Natural killer cell (primary cell): ENCODE measurements at regions not wholly inside any gene's neighbourhood (a gene's known extent, or its start where the extent isn't known, plus 50 kb on each side); places are given as distances from the start of the nearest gene placed in this dataset.

ENCODE experiments used
- ATAC-seq, 3 donors: fragments of 150-1000 bp in 2 of 3; fragments of 200-7000 bp in 1 of 3; cut with Tn5 transposase; 1 replicate in 1 of 3; 2 replicates in 2 of 3; pipeline ENCODE4 v1.10.0; 2021; ENCODE audit warnings: mild to moderate bottlenecking in 2 of 3, moderate library complexity in 2 of 3
- DNase-seq, 2 donors: peaks; one replicate each; pipeline versions ENCODE4 v3.0.0 to v3.0.0-alpha.2; 2013 to 2021; ENCODE audit warnings: mixed read lengths in 1 of 2
- H3K27ac ChIP-seq: one replicate; pipeline ENCODE4 v1.5.1; 2013; ENCODE audit warnings: mild to moderate bottlenecking, low read length
- H3K27me3 ChIP-seq: one replicate; pipeline ENCODE4 v1.6.1; 2013; ENCODE audit warnings: low read length; ENCODE audit not compliant: control insufficient read depth, insufficient read depth
- H3K36me3 ChIP-seq: one replicate; pipeline ENCODE4 v1.6.1; 2013; ENCODE audit warnings: low read length; ENCODE audit not compliant: control insufficient read depth, insufficient read depth
- H3K4me1 ChIP-seq: one replicate; pipeline ENCODE4 v1.6.1; 2013; ENCODE audit warnings: low read length; ENCODE audit not compliant: control insufficient read depth, insufficient read depth
- H3K4me3 ChIP-seq: one replicate; pipeline ENCODE4 v1.5.1; 2013; ENCODE audit warnings: low read length
- H3K9me3 ChIP-seq: one replicate; pipeline ENCODE4 v1.6.1; 2013; ENCODE audit warnings: low read length; ENCODE audit not compliant: control insufficient read depth, insufficient read depth
- H3K27ac Mint-ChIP-seq, 2 donors: one replicate each; pipeline ENCODE4 v1.8.0; 2022; ENCODE audit warnings: mild to moderate bottlenecking in 2 of 2, mixed read lengths in 2 of 2, moderate library complexity in 1 of 2
- H3K27me3 Mint-ChIP-seq, 2 donors: one replicate each; pipeline ENCODE4 v1.8.0; 2022; ENCODE audit warnings: low read depth in 2 of 2, mixed read lengths in 2 of 2
- H3K36me3 Mint-ChIP-seq: one replicate; pipeline ENCODE4 v1.8.0; 2022; ENCODE audit warnings: mixed read lengths
- H3K4me1 Mint-ChIP-seq, 2 donors: one replicate each; pipeline ENCODE4 v1.8.0; 2022; ENCODE audit warnings: mixed read lengths in 2 of 2
- H3K4me3 Mint-ChIP-seq: one replicate; pipeline ENCODE4 v1.8.0; 2022; ENCODE audit warnings: mild to moderate bottlenecking, moderate library complexity, mixed read lengths
- H3K9me3 Mint-ChIP-seq, 2 donors: one replicate each; pipeline ENCODE4 v1.8.0; 2022; ENCODE audit warnings: mixed read lengths in 2 of 2
- CTCF ChIP-seq: fragments of 200-600 bp; IDR thresholded peaks from one replicate; pipeline ENCODE4 v1.8.0; 2022; ENCODE audit warnings: antibody characterized with exemption
- WGBS: methylation state at CpG from one replicate; pipeline ENCODE4 v1.1.7; 2013; ENCODE audit warnings: missing lambda C conversion rate; ENCODE audit not compliant: insufficient coverage; 5-methylcytosine and 5-hydroxymethylcytosine counted together
- intact Hi-C: fragments of 100-400 bp; cut with micrococcal nuclease; formaldehyde crosslinking; loops from one replicate; pipeline ENCODE4 v1.14.2; 2022

- no peaks in the 10 kb centered on the region for H3K4me1 ChIP-seq
- H3K27me3 Mint-ChIP-seq, result no peaks in the 10 kb centered on the region
- DNase-seq, result no peak
- H3K9me3 Mint-ChIP-seq, result no peaks in the 10 kb centered on the region
- H3K4me3 ChIP-seq, result no peak overlapping the region
- no peak for TF ChIP-seq CTCF
- no peak overlapping the region for H3K27ac Mint-ChIP-seq
- ATAC-seq, result no peak
- no peaks in the 10 kb centered on the region for H3K36me3 ChIP-seq
- H3K36me3 Mint-ChIP-seq, result no peaks in the 10 kb centered on the region
- H3K27ac ChIP-seq, result no peak overlapping the region
- 65% methylated on average over 2 of the region's 2 CpGs for WGBS
- intact Hi-C loops, result no loop called here
- no peaks in the 10 kb centered on the region for H3K9me3 ChIP-seq
- H3K4me1 Mint-ChIP-seq, result no peaks in the 10 kb centered on the region
- no peak overlapping the region for H3K4me3 Mint-ChIP-seq
- no peaks in the 10 kb centered on the region for H3K27me3 ChIP-seq
Measured at GRCh38 chr16:6663668-6664067, 669.0 kb upstream of the RBFOX1 start.

DNA sequence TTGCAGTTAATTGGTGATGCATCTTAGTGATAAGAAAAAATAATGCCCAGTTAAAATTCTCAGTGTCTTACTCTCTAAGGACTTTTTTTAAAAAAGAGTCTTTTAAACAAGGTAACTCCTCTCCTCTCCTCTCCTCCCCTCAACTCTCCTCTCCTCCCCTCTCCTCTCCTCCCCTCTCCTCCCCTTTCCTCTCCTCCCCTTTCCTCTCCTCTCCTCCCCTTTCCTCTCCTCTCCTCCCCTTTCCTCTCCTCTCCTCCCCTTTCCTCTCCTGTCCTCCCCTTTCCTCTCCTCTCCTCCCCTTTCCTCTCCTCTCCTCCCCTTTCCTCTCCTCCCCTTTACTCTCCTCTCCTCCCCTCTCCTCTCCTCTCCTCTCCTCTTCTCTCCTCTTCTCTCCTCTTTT lies 675.9 kb upstream of the RBFOX1 start:
- intact Hi-C loops, result no loop called here

DNA sequence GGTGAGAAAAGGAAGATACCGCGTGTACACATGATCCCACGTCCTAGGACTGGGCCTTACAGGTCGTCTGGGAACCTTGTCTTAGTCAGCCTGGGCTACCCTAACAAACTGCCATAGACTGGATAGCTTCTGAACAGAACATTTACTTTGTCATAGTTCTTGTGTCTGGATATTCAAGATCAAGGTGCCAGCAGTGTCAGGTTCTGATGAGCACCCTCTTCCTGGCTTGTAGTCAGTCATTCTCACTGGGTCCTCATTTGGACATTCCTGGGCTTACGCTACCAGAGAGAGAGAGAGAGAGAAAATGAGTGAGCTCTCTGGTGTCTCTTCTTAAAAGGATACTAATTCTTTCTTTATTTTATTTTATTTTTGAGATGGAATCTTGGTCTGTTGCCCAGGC lies 685.8 kb upstream of the RBFOX1 start:
- Histone ChIP-seq H3K4me1 (no peaks in the 10 kb centered on the region), H3K4me3 (no peak overlapping the region), H3K9me3 (no peaks in the 10 kb centered on the region), H3K27ac (no peak overlapping the region), H3K27me3 (no peaks in the 10 kb centered on the region), H3K36me3 (no peaks in the 10 kb centered on the region)
- peaks cover 0 to 8% of the 10 kb centered on the region in 2 donors for H3K27me3 Mint-ChIP-seq
- H3K27ac Mint-ChIP-seq, result no peak overlapping the region
- TF ChIP-seq CTCF, result no peak
- no peaks in the 10 kb centered on the region for H3K36me3 Mint-ChIP-seq
- no peak for DNase-seq
- peaks cover 0 to 4% of the 10 kb centered on the region in 2 donors for H3K4me1 Mint-ChIP-seq
- no peak overlapping the region for H3K4me3 Mint-ChIP-seq
- WGBS, result 81% methylated on average over 5 of the region's 5 CpGs
- intact Hi-C loops, result no loop called here
- no peak for ATAC-seq
- no peaks in the 10 kb centered on the region for H3K9me3 Mint-ChIP-seq

More for the DNA sequence above, 675.9 kb upstream of the RBFOX1 start:
- ATAC-seq (no peak), DNase-seq (no peak)
- H3K4me3 ChIP-seq, result no peak overlapping the region
- H3K27me3 ChIP-seq, result no peaks in the 10 kb centered on the region
- Mint-ChIP-seq H3K36me3 (no peaks in the 10 kb centered on the region), H3K27ac (no peak overlapping the region), H3K27me3 (no peaks in the 10 kb centered on the region), H3K4me3 (no peak overlapping the region), H3K4me1 (no peaks in the 10 kb centered on the region), H3K9me3 (peaks cover 2 to 4% of the 10 kb centered on the region in 2 donors)
- no peaks in the 10 kb centered on the region for H3K36me3 ChIP-seq
- H3K27ac ChIP-seq, result no peak overlapping the region
- no peak for TF ChIP-seq CTCF
- no peaks in the 10 kb centered on the region for H3K4me1 ChIP-seq
- no peaks in the 10 kb centered on the region for H3K9me3 ChIP-seq

DNA sequence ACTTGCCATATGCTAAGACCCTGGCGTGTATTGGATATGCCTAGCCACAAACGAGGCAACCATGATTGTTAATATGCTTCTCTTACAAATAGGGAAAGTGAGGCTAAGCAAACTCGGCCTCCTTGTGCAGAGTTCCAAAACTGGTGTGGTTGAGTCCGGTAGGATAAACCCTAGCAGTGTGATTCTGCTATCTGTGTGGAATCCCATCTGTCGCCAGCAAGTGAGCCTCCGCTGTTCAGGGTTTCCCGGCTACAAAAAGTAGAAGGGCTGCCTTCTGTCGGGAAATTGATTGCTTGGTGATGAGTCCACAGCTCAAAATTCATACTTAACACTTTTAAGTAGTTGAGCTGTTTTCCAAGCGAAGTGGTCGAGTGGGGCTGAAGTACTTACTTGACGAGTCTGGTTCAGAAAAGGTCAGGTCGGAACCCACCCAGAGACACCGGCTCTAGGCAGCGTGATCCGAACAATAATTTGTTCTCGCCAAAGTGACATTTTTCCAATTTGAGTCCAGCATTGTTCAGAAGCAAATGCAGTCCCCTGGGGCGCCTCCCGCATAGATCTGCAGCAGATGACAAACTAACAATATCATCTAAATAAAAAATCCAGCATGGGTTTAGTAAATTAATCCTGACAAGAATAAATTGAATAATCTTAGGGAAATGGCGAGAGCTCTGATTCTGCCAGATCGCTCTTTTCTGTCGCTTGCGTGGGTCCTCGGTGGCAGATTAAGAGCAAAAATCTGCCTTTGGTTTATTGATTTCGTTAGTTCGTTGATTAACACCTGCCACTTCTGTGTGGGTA lies 686.7 kb upstream of the RBFOX1 start:
- Histone ChIP-seq H3K4me1 (no peaks in the 10 kb centered on the region), H3K36me3 (no peaks in the 10 kb centered on the region), H3K9me3 (no peaks in the 10 kb centered on the region), H3K27me3 (no peaks in the 10 kb centered on the region), H3K27ac (no peak overlapping the region), H3K4me3 (no peak overlapping the region)
- ATAC-seq, result no peak
- WGBS, result 87% methylated on average over 25 of the region's 25 CpGs
- TF ChIP-seq CTCF, result no peak
- peaks cover 0 to 4% of the 10 kb centered on the region in 2 donors for H3K4me1 Mint-ChIP-seq
- no peaks in the 10 kb centered on the region for H3K36me3 Mint-ChIP-seq
- H3K9me3 Mint-ChIP-seq, result no peaks in the 10 kb centered on the region
- intact Hi-C loops, result no loop called here
- no peak for DNase-seq
- H3K4me3 Mint-ChIP-seq, result no peak overlapping the region
- peaks cover 0 to 8% of the 10 kb centered on the region in 2 donors for H3K27me3 Mint-ChIP-seq
- no peak overlapping the region for H3K27ac Mint-ChIP-seq
